CD1c-positive myeloid dendritic cell (primary cell): ENCODE measurements at regions not wholly inside any gene's neighbourhood (a gene's known extent, or its start where the extent isn't known, plus 50 kb on each side); places are given as distances from the start of the nearest gene placed in this dataset.

Experiments used
- DNase-seq: peaks from one replicate; pipeline ENCODE4 v3.0.0-alpha.2; 2016; ENCODE audit errors: extremely low spot score

DNA sequence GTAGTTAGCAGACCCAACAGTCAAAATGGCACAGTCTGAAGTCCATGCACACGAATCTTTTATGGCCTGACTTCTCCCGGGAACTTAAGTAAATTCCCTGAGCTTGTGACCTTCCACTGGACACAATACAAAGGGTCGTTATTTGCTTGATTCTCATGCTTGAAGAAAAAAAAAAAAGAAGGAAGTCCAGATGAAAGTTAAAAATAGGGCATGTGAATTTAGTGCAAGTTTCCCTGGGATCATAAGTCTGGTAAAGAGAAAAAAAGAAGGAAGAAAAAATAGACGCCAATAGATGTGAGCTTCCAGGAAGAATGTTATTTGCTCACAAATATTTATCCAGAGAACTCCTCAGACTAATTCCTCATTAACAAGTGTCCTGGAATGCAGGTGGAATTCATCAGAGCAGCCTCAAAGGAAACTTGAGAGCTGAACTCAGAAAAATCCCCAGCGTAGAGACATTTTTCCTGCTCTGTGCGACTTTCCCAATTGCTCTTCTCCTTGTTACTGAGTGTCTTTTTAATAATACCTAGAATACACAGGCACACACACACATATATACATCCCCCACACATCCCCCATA, 616.3 kb downstream of the EBF1 start:
- no peak for DNase-seq

DNA sequence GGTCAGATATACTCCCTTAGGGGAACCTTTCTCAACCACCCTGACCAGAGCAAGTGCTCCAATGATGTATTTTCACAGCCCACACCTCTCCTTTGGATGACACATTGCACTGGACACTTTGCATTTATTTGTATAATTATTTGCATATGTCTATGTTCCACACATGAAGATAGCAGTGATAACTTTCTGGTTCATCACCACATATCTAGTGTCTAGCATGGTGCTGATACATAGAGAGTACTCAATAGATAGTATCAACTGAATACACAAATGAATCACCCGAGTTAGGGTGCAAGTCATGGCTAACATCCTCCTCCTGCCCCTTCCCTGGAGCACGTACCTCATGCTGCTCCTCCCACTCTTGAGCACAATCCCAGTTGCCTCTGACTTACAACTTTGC, 617.6 kb downstream of the EBF1 start:
- DNase-seq: no peak

DNA sequence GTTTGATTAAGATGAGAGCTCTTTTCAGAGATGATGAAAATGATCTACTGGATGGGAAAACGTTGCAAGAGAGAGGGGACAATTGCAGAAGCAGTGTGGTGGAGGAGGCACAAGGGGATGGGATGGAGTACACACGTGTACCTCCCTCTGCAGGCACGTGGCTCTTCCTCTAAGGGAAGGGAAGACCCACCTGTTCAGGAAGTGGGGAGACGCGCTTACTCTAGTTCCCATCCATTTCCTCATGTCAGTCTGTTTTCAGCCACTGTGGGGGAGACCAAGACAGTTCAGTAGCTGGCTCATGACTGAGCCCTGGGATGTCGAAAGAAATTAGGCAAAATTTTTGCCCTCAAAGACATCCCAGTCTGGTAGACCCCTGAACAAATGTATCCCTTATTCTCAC, 619.2 kb upstream of the CLINT1 start:
- no peak for DNase-seq

DNA sequence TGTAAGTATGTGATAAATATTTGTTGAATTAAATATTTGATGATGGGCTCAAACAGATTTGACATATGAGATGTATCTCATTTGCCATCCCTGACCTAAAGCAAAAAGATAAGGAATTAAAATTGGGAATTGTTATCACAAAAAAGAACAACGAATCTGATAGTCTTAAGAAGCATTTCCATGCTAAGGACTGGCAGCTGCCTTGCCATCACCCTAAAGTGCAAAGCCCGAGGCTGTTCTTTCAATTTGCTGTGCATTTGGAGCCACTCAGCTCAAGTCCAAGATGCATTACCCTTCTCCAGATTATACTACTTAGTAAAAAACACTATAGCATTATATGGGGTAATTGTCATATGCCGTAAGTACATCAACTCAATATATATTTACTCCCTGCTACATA, 618.3 kb upstream of the CLINT1 start:
- DNase-seq: no peak

DNA sequence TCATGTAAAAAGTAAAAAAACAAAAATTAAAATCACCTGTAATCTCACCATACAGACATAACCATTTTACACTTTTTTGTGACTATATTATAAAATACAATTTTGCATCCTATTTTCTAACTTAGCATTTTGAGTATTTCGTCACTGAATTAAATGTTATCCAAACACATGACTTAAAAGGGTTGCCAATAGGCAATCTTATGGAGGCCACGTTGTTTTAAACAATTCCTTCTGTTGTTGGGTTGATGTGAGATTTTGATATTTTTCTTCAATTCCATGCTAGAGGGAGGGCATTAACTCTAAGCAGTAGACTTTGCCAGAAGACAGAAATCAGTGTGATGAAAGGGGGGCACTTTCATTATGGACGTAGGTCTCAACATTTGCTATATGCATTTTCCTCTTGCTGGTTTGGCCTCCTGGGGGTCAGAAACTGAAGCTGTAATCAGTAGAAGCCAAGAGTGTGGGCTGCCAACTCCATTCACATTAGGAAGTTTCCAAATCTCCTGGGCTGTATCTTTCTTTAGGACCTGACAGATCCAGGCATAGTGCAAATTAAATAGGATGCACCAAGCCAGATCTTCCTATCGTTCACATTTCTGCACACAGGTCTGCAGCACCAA, 614.2 kb upstream of the CLINT1 start:
- DNase-seq: no peak

DNA sequence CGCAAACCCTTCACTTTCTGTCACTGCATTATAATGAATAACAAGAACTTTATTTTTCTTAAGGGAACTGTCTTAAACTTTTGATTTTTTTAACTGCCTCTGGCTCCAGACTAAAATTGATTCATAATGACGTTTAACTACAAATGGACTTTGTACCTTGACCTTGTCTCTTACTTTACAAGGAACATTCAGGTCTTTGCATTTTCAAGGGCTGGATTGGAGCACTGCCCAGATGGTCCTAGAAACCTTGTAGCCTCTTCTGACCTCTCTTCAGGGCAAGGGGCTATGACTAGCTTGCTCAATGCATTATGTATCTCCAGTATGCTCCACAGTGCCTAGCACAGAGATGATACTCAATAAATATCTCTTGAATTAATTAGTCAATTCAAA, 612.6 kb upstream of the CLINT1 start:
- no peak for DNase-seq

DNA sequence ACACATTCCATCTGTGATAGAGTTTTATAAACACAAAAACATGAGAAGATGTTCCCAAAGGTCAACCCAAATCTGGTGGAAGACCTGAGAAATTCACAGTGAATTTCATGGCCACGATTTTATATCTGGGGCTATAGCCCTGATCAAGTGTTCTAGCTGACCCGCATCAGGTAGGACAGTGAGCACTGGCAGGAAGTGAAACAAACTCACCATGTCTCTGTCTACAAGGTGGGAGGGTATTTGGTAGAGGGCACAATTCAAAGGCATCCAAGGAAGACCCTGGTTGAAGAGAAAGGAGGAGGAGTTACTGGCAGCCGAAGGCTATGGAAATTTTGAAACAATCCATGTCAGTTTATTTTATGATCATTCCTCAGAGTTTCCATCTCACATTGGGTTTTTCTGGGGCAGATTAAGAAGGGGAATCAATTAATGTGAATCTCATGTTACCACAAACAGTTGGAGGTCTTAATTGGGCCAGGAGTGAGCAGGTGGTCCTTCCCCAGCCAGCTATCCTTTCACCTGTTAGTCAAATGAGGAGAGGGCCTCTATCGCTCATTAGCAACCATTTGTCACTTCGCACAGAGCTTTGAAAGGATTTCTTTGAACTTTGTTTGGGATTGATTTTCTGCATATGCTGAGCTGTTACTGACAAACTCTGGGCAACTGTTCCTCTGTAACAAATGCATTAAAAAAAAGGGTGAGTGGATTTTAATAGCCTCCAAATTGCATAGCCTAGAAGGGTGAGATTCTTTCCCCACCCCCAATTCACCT, 612.0 kb upstream of the CLINT1 start:
- no peak for DNase-seq

DNA sequence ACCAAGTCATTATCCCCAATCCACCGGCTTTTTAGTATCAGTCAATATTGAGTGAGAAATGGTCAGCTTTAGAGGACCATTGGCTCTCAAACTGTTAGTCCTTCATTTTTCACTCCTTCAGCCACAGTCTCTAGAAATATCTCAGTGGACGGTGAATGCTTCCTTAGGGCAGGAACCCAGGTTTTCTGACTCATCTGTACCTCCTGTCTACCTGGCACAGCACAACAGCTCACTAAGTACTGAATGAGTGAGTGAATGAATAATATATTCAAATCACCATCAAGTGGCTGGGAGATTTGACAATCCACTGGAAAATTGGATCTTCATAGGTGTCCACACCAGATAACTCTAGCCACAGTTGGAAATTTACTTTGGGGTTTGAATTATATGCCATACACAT, 609.5 kb upstream of the CLINT1 start:
- no peak for DNase-seq

DNA sequence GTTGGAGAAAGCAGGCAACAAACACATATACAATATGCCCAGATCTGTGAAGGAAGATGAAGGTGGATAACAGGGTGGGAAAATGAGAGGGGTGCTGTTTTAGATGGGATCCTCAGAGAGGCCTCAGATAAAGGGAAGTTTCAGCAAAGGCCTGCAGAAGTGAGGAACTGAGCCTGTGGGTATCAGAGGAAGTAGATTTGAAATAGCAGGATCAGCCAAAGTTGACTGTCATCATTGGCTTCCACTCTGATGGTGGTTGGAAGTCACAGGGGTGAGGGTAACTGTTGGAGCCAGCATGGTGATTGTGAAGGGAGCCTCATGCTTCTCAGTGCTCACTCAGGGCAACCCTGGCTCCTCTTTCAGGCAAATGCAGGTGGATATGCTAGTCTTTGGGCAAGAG, 607.2 kb upstream of the CLINT1 start:
- DNase-seq: peak; percentile 48

DNA sequence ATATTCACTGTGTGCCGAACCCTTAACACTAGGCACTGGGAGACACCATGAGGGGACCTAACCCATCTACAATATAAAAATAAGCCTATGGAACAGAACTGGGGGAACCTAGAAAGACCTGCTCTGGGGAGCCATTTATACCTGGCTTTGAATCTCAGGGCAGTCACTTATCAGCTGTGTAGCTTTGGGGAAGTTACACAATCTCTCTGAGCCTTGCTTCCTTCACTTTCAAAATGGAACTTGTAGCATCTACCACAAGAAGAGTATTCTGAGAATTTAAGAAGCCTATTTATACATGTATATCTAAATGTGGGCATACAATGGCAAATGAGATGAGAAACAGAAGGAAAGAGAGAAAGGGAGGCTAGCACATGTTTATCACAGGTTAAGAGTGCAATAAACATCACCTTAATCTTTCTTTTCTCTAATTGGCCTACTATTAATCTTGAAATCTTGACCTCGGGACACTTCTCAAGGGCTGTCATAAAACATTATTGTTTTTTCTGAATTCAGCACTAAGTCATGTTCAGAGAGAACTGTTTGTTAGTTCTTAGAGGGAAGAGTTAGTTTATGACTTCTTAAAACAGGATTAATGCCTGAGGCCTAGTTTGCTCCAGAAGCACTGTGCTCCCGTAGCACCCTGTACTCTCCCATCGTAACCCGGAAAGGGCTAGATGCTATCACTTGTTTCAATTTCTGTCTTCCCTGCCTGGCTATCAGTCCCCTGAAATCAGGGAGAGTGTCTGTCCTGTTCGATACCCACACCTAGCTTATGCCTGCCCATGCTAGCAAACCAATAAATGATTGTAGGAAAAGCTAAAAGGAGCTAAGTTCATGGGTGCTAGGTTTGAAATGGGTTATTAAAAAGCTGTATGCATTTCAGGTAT, 606.4 kb upstream of the CLINT1 start:
- peak; percentile 32 for DNase-seq

DNA sequence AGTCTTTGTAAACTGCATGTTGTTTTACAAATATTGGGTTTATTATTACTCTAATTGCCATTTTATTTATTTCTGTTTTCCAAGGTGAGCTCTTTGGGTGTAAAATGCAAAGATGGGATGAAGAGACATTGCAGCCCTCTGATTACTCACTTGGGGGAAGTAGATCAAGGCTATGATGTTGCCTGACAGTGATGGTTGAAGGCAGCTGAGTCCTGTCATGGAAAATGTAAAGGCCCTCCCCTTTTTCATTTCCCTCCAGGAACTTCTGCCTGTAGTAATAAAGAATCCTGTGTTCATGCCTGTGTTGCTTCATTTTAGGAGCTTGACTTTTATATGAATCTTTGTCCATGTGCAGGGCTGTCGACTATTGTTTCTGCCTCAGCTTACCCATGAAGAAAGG, 605.4 kb upstream of the CLINT1 start:
- DNase-seq: peak; percentile 74

DNA sequence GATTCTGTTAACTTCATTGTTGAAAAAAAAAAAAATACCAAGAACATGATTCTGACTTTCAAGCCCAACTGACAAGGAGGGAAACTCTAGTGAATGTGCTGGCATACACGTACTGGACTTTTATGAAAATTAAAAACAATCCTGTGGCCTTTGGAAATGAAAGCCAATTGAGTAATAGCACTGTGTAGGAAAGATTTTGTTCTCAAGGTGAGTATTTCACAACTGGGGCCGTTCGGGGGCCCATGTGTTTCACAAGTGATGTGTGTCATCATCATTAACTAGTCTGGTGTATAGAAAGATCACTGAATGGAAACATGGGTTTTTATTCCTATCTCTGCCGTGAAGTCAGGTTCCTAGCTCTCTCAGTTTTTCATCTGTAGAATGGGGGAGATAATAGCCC, 605.0 kb upstream of the CLINT1 start:
- peak; percentile 45 for DNase-seq

DNA sequence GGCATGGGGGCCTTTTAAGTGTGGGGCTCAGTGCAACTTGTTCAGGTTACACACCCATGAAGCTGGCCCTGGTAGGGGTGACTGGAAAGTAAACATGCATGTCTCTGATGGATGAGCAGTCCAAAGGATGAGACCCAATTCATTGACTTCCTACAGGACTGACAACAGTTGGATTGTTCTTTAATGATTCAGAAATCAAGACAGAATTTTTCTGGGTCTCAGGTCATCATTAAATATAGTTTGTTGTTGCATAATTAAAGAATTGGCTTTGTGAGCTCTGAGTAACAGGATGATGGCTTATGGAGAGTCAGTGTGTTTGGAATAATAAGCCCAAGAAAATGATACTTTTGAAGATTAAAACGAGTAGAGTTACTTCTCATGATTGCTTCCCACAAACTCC, 604.2 kb upstream of the CLINT1 start:
- no peak for DNase-seq

DNA sequence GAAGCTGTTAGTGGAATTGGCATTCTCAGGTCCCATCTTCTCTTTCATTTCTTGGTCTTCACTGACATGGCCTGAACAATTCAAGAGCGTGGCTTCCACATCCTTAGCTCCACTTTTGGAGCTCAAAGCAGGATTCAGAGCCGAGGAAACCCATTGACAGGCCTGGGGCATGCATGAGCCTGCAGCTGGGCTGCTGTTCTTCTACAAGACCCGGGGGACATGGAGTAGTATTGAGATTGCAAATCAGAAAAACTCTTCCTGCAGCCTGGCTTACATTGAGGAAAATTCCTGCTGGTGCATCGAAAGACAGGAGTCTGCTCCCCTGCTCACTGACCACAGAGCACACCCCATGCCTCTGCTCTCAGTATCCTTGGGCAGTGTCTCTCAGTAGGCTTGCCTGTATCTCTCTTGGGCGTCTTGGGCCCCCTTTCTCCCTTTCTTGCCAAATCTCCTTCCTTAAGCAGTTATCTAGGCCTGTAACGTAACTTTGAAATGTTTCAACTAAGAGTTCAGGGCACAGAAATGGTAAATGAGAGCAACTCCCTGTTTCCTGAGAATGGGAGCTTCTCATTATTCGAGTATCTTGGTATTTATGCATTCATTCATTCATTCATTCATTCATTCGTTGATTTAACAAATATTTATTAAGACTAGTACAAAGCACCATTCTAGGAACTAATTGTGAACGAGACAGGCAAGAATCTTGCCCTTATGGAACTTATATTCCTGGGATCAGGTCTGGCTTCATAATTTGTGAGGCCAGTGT, 603.6 kb upstream of the CLINT1 start:
- no peak for DNase-seq

DNA sequence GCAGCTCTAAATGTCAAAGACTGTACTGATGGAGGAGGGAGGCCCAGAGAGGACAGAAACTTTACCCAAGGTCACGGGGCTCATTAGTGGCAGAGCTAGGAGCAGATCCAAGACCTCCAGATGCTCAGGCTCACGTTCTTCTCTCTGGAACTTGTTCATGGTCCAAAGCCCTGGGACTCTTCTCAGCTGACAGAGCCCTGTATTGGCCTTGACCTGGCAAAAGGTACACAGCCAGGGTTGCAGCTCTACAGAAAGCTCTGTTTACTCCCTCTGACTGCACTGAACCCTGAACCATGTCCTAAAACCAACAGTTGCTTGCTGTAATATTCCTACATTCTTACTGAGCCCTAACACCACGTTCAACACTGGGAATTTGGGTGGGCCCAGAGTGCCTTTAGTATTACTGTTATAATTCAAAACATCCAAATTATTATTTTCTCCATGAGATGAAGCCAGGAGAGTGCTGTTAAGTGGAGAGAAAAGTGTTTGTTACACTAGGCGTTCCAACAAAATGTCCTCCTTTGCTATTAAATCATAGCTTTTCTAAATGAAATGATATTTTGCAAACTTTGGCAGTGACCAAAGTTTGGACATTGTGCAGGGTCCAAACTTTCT, 602.4 kb upstream of the CLINT1 start:
- DNase-seq: no peak

DNA sequence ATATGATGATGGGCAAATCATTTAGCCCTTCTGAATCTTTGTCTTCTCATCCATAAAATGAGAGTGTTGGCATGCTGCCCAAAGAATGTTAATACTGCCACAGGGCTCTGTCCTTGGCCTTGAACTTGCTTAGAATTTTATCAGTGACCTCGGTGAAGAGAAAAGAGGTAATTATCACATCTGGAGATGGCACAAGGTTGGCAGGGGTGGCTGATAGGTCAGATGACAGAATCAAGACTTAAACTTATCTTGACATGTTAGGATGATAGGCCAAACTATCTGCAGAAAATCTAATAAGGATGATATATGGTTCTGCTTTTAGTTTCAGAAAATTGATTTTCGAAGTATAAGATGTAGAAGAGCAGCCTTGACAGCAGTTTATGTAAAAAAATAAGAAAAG, 599.1 kb upstream of the CLINT1 start:
- DNase-seq: no peak

DNA sequence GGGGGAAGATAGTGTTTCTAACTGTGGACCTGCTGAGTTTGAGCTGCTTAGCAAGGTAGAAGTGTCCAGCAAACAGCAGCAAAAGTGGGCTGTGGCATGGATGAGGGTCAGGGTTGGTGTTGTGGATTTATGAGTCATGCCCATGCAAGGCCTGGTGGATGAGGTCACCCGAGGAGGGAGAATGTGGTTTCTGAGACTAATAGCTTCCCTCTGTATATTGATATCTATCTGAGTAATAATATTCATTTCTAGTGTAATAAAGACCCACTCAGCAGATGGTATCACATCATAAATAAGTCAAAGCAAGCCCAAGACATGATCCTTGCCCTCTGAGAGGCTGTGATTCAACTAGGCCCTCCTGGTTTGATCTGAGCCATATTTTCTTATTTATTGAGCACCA, 597.8 kb upstream of the CLINT1 start:
- DNase-seq: peak; percentile 49

DNA sequence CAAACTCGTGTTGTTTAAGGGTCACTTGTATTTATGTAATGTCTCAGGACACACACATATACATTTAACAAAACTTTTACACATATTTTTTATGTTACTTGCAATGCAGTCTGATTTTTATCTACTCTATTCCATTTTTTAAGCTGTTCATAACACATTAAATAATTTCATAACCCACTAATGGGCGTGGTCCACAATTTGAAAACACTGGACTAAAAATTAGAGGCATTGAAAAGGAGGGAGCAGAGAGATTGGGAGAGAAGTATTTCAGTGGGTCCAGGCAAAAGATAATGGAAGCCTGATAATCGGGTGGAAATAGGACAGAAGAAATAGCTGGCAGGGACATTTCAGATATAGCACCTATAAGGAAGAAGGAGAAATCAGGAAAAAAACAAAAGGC, 597.3 kb upstream of the CLINT1 start:
- DNase-seq: no peak

DNA sequence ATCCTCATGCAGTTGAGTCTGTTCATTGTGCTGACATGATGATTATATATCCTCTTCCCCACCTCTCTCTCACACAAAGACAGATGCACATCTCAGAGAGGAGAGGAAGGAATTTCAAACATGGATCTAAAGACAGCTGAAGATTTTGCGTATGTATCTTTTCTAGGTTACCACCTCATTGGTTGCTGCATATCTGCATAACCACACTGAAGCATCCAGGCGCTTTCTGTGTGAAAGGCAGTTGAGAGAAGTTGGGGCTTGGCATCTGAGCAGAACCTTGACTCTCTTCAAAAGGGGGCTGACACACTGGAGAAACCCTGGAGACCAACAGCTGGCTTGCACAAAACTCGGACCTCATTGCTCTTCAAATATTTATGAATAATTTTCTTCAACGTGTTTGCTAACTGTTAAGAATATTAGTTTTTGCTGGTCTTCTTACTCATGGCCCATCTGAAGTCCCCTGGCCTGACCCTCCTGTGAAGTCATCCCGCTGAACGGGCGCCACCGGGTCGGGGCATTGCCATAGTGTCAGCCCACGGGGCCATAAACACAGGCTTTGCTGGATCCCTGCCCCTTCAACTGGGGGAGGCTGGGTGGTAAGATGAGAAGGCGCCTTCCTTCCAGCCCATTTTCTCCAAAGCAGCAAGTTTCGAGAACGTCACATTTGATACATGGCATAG, 593.2 kb upstream of the CLINT1 start:
- no peak for DNase-seq

DNA sequence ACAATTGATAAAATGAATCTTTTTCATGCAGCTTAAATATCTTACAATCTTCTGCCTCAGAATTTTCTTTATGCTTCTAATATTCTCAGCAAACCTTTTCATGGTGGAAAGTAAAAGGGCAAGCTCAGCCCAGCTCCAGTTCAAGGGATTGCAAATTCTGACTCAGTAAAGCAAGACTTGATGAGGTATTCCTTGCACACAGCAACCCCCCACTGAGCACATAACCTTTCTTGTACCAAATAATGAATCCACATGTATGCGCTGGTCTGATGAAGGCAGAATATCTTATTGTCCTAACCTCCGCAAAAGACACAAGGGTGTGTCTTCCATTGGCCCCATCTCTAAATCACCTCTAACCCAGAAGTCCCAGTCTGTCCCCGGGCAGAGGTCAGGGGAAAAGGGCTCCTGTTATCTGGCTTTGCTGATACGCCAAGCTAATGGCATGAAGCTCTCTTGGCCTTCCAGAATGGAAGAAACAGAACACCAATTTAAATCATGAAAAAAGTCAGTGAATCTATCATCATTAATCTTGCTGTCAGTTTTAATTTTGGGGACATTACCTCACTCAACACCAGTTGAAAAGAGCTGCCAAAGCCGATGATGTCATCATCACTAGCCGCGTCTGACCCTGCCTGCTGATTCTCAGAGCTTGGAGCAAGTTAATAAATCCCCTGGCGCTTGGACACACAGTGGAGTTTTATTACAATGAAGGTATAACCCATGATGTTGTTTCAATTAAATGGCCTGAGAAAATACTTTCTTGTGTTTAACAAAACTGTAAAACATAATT, 592.5 kb upstream of the CLINT1 start:
- no peak for DNase-seq
